Mesothelial cell of epicardium (in vitro differentiated cells): ENCODE measurements at regions not wholly inside any gene's neighbourhood (a gene's known extent, or its start where the extent isn't known, plus 50 kb on each side); places are given as distances from the start of the nearest gene placed in this dataset.
"Not testable (repeated sequence)": the region's sequence is repeated elsewhere in the genome, so short reads cannot be mapped to it uniquely, and the experiment has no call there.

Experiments used
- DNase-seq, 2 experiments: peaks; one replicate each; pipeline ENCODE4 v3.0.0; 2021; ENCODE audit warnings: low spot score in 2 of 2; ENCODE audit not compliant: unreplicated experiment in 2 of 2
- H3K27ac Mint-ChIP-seq: 2 replicates; pipeline ENCODE4 v1.8.0; 2021; ENCODE audit warnings: mixed read lengths
- H3K27me3 Mint-ChIP-seq: 2 replicates; pipeline ENCODE4 v1.8.0; 2021; ENCODE audit warnings: low read depth, mixed read lengths
- H3K36me3 Mint-ChIP-seq: 2 replicates; pipeline ENCODE4 v1.8.0; 2021; ENCODE audit warnings: mixed read lengths
- H3K4me1 Mint-ChIP-seq: 2 replicates; pipeline ENCODE4 v1.8.0; 2021; ENCODE audit warnings: mixed read lengths
- H3K4me3 Mint-ChIP-seq: 2 replicates; pipeline ENCODE4 v1.8.0; 2021; ENCODE audit warnings: mild to moderate bottlenecking, moderate library complexity, mixed read lengths
- H3K9me3 Mint-ChIP-seq: 2 replicates; pipeline ENCODE4 v1.8.0; 2021; ENCODE audit warnings: mixed read lengths
- CTCF ChIP-seq: fragments of 200-600 bp; sonication (generic); IDR thresholded peaks from one replicate; pipeline ENCODE4 v1.5.0; 2021; ENCODE audit warnings: antibody characterized with exemption; ENCODE audit not compliant: unreplicated experiment

- H3K4me1 Mint-ChIP-seq = no peaks in the 10 kb centered on the region
- peaks cover 11% of the 10 kb centered on the region for H3K9me3 Mint-ChIP-seq
- no peaks in the 10 kb centered on the region for H3K36me3 Mint-ChIP-seq
- no peak overlapping the region for H3K4me3 Mint-ChIP-seq
- H3K27me3 Mint-ChIP-seq = peaks cover 2% of the 10 kb centered on the region
- H3K27ac Mint-ChIP-seq = no peak overlapping the region
- TF ChIP-seq CTCF = no peak
- no peak for DNase-seq
These were observed 92.8 kb upstream of the ARHGAP42 start for GRCh38 chr11:100594320-100594719.

- no peak for DNase-seq
- no peak overlapping the region for H3K4me3 Mint-ChIP-seq
- H3K27me3 Mint-ChIP-seq = no peaks in the 10 kb centered on the region
- TF ChIP-seq CTCF = no peak
- no peaks in the 10 kb centered on the region for H3K36me3 Mint-ChIP-seq
- peaks cover 10% of the 10 kb centered on the region for H3K9me3 Mint-ChIP-seq
- no peaks in the 10 kb centered on the region for H3K4me1 Mint-ChIP-seq
- H3K27ac Mint-ChIP-seq = no peak overlapping the region
These were observed 86.1 kb upstream of the ARHGAP42 start for GRCh38 chr11:100600941-100601340.

- no peaks in the 10 kb centered on the region for H3K27me3 Mint-ChIP-seq
- H3K9me3 Mint-ChIP-seq = peaks cover 17% of the 10 kb centered on the region
- DNase-seq = no peak
- no peaks in the 10 kb centered on the region for H3K4me1 Mint-ChIP-seq
- TF ChIP-seq CTCF = no peak
- H3K36me3 Mint-ChIP-seq = no peaks in the 10 kb centered on the region
- H3K4me3 Mint-ChIP-seq = no peak overlapping the region
- H3K27ac Mint-ChIP-seq = no peak overlapping the region
These were observed 84.4 kb upstream of the ARHGAP42 start for GRCh38 chr11:100602716-100603115.

GRCh38 chr11:100607761-100608160 lies 79.3 kb upstream of the ARHGAP42 start:
- not testable (repeated sequence) for H3K36me3 Mint-ChIP-seq, H3K4me3 Mint-ChIP-seq, H3K27ac Mint-ChIP-seq, DNase-seq, H3K4me1 Mint-ChIP-seq, H3K27me3 Mint-ChIP-seq
- H3K9me3 Mint-ChIP-seq = peaks cover 46% of the 10 kb centered on the region

GRCh38 chr11:100612766-100613165 lies 74.3 kb upstream of the ARHGAP42 start:
- Mint-ChIP-seq H3K27ac (no peak overlapping the region), H3K4me1 (no peaks in the 10 kb centered on the region), H3K27me3 (no peaks in the 10 kb centered on the region), H3K4me3 (no peak overlapping the region), H3K9me3 (peaks cover 45% of the 10 kb centered on the region), H3K36me3 (peaks cover 2% of the 10 kb centered on the region)
- DNase-seq = no peak
- no peak for TF ChIP-seq CTCF

- H3K27ac Mint-ChIP-seq = no peak overlapping the region
- DNase-seq = no peak
- peaks cover 3% of the 10 kb centered on the region for H3K4me1 Mint-ChIP-seq
- H3K27me3 Mint-ChIP-seq = no peaks in the 10 kb centered on the region
- H3K4me3 Mint-ChIP-seq = no peak overlapping the region
- peaks cover 5% of the 10 kb centered on the region for H3K36me3 Mint-ChIP-seq
- TF ChIP-seq CTCF = no peak
- H3K9me3 Mint-ChIP-seq = peaks cover 22% of the 10 kb centered on the region
These were observed 68.2 kb upstream of the ARHGAP42 start for GRCh38 chr11:100618914-100619313.
